ENCODE measurements at regions not wholly inside any gene's neighbourhood (a gene's known extent, or its start where the extent isn't known, plus 50 kb on each side); places are given as distances from the start of the nearest gene placed in this dataset.

GRCh38 chr15:95574053-95574452 is 756.4 kb upstream of the NR2F2 start:
- intact Hi-C loops (cut with DNase I): no loop called here
- Histone ChIP-seq H3K27me3 (no peaks in the 10 kb centered on the region), H3K27ac (no peak overlapping the region), H3K36me3 (no peaks in the 10 kb centered on the region), H3K4me1 (no peaks in the 10 kb centered on the region), H3K9me3 (peaks cover 0 to 8% of the 10 kb centered on the region in 2 donors), H3K4me3 (no peak overlapping the region)
- ATAC-seq (peak; percentile 61), DNase-seq (no peak)
- no peak for TF ChIP-seq CTCF (IDR thresholded peaks at IDR 0.05)

- no peak overlapping the region for H3K4me3 ChIP-seq
- H3K36me3 ChIP-seq: no peaks in the 10 kb centered on the region
- TF ChIP-seq CTCF (IDR thresholded peaks at IDR 0.05): no peak
- H3K27ac ChIP-seq: no peak overlapping the region
- ATAC-seq (no peak), DNase-seq (no peak)
- no peaks in the 10 kb centered on the region for H3K9me3 ChIP-seq
- intact Hi-C loops (cut with DNase I): no loop called here
- no peaks in the 10 kb centered on the region for H3K27me3 ChIP-seq
- no peaks in the 10 kb centered on the region for H3K4me1 ChIP-seq
Measured at GRCh38 chr15:95577927-95578326, 752.6 kb upstream of the NR2F2 start.

GRCh38 chr15:95580121-95580520 is 750.4 kb upstream of the NR2F2 start:
- no peak for DNase-seq
- intact Hi-C loops (cut with DNase I): no loop called here
- ATAC-seq: no peak

GRCh38 chr15:95581595-95581994 is 748.9 kb upstream of the NR2F2 start:
- Histone ChIP-seq H3K27me3 (no peaks in the 10 kb centered on the region), H3K4me1 (no peaks in the 10 kb centered on the region), H3K9me3 (no peaks in the 10 kb centered on the region), H3K27ac (no peak overlapping the region), H3K4me3 (no peak overlapping the region), H3K36me3 (no peaks in the 10 kb centered on the region)
- TF ChIP-seq CTCF (IDR thresholded peaks at IDR 0.05): no peak
- peak in 1 of 4 donors; percentile 46 for DNase-seq
- no peak for ATAC-seq
- intact Hi-C loops (cut with DNase I): no loop called here

More at GRCh38 chr15:95580121-95580520, 750.4 kb upstream of the NR2F2 start:
- H3K36me3 ChIP-seq: no peaks in the 10 kb centered on the region
- no peak for TF ChIP-seq CTCF (IDR thresholded peaks at IDR 0.05)
- no peak overlapping the region for H3K27ac ChIP-seq
- no peaks in the 10 kb centered on the region for H3K27me3 ChIP-seq
- H3K4me1 ChIP-seq: no peaks in the 10 kb centered on the region
- no peak overlapping the region for H3K4me3 ChIP-seq
- H3K9me3 ChIP-seq: no peaks in the 10 kb centered on the region

- intact Hi-C loops (cut with DNase I): no loop called here
- DNase-seq: no peak
- no peaks in the 10 kb centered on the region for H3K9me3 ChIP-seq
- H3K27me3 ChIP-seq: no peaks in the 10 kb centered on the region
- TF ChIP-seq CTCF (IDR thresholded peaks at IDR 0.05): no peak
- no peak overlapping the region for H3K4me3 ChIP-seq
- no peak for ATAC-seq
- no peaks in the 10 kb centered on the region for H3K4me1 ChIP-seq
- no peak overlapping the region for H3K27ac ChIP-seq
- H3K36me3 ChIP-seq: no peaks in the 10 kb centered on the region
Measured at GRCh38 chr15:95584088-95584487, 746.4 kb upstream of the NR2F2 start.
